GM12891 (cell line): ENCODE measurements at regions not wholly inside any gene's neighbourhood (a gene's known extent, or its start where the extent isn't known, plus 50 kb on each side); places are given as distances from the start of the nearest gene placed in this dataset.

Source experiments
- PAX5 ChIP-seq: IDR thresholded peaks from 2 replicates; pipeline ENCODE4 v1.6.1; 2011; ENCODE audit warnings: low read length, moderate library complexity, mild to moderate bottlenecking; ENCODE audit not compliant: insufficient read depth, severe bottlenecking
- POLR2A ChIP-seq: IDR thresholded peaks from 2 replicates; pipeline ENCODE4 v1.6.1; 2011; ENCODE audit warnings: low read depth, low read length, control low read depth
- POLR2AphosphoS5 ChIP-seq: IDR thresholded peaks from 2 replicates; pipeline ENCODE4 v1.6.1; 2011; ENCODE audit warnings: low read depth, low read length, control low read depth
- POU2F2 ChIP-seq: IDR thresholded peaks from 2 replicates; pipeline ENCODE4 v1.6.1; 2011; ENCODE audit warnings: low read depth, mild to moderate bottlenecking, control low read depth, low read length, moderate library complexity
- TAF1 ChIP-seq: IDR thresholded peaks from 2 replicates; pipeline ENCODE4 v1.6.1; 2011; ENCODE audit warnings: low read depth, low read length, control low read depth

DNA sequence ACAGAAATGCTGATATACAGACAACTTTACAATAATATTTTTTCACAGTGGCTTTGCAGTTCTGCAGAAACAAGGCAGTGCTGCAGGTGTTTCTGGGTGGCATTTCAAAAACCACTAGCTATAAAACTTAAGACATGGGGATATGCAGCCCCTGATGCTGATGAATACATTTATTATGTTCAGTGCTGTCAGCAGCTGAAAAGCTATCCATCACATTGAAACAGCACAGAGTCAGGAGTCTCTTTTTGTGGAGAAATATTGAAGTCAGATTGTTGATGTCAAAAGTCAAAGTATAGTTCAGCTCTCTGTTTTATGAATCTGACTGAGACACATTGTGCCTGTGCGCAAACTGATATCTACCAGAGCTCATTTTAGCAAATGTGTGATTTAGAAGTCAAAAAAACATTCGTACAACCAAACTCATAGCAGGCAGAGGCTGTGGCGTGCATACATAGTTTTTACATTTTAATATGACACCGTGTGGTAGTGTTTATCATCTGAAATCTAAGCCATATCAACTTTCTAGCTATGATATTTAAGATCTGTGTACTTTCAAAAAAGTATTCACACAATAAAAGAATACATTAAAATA, 467.6 kb downstream of the PRKD1 start:
- TF ChIP-seq POLR2AphosphoS5 (no peak), POLR2A (no peak), PAX5 (no peak), POU2F2 (no peak), TAF1 (no peak)
